HEK293T (cell line): ENCODE measurements at regions not wholly inside any gene's neighbourhood (a gene's known extent, or its start where the extent isn't known, plus 50 kb on each side); places are given as distances from the start of the nearest gene placed in this dataset.

ENCODE experiments used
- ELF4 ChIP-seq: fragments of 450-650 bp; IDR thresholded peaks from 2 replicates; pipeline ENCODE4 v1.6.1; 2017; ENCODE audit warnings: antibody characterized with exemption
- FOXA1 ChIP-seq: fragments of 450-650 bp; IDR thresholded peaks from 2 replicates; pipeline ENCODE4 v1.6.1; 2016; ENCODE audit warnings: mild to moderate bottlenecking
- FOXK2 ChIP-seq: fragments of 450-650 bp; IDR thresholded peaks from 2 replicates; pipeline ENCODE4 v1.6.1; 2016; ENCODE audit warnings: mild to moderate bottlenecking
- FOXM1 ChIP-seq: fragments of 450-650 bp; IDR thresholded peaks from 2 replicates; pipeline ENCODE4 v1.6.1; 2017; ENCODE audit warnings: mild to moderate bottlenecking, borderline replicate concordance
- NFRKB ChIP-seq: fragments of 450-650 bp; IDR thresholded peaks from 2 replicates; pipeline ENCODE4 v1.6.1; 2016; ENCODE audit warnings: mild to moderate bottlenecking, moderate library complexity
- SP1 ChIP-seq: fragments of 450-650 bp; IDR thresholded peaks from 2 replicates; pipeline ENCODE4 v1.6.1; 2017
- SUZ12 ChIP-seq: fragments of 450-650 bp; IDR thresholded peaks from 2 replicates; pipeline ENCODE4 v1.6.1; 2016; ENCODE audit warnings: mild to moderate bottlenecking
- TARDBP ChIP-seq: fragments of 450-650 bp; IDR thresholded peaks from 2 replicates; pipeline ENCODE4 v1.6.1; 2016

- TF ChIP-seq SUZ12, result no peak
- TF ChIP-seq TARDBP, result no peak
- TF ChIP-seq FOXK2, result no peak
- no peak for TF ChIP-seq FOXA1
- no peak for TF ChIP-seq SP1
- TF ChIP-seq FOXM1, result no peak
- no peak for TF ChIP-seq ELF4
- no peak for TF ChIP-seq NFRKB
These were observed 319.8 kb downstream of the RND3 start for GRCh38 chr2:150167711-150168110.
